Heart left ventricle (tissue), 16 donors: ENCODE measurements at regions not wholly inside any gene's neighbourhood (a gene's known extent, or its start where the extent isn't known, plus 50 kb on each side); places are given as distances from the start of the nearest gene placed in this dataset.

Experiments
- ATAC-seq, 4 donors: fragments of 200-7000 bp; cut with Tn5 transposase; one replicate each; pipeline ENCODE4 v1.9.1; 2020 to 2022; ENCODE audit warnings: moderate library complexity in 4 of 4, mild to moderate bottlenecking in 3 of 4, moderate number of reproducible peaks in 1 of 4
- DNase-seq, 5 donors: peaks; one replicate each; pipeline ENCODE4 v3.0.0-alpha.2; 2020
- H3K27ac ChIP-seq, 12 donors: fragments of 200-600 bp; sonication (generic) in 4 of 12; one replicate each; pipeline versions ENCODE4 v1.5.0 to v1.8.0; 2016 to 2022; ENCODE audit warnings: mild to moderate bottlenecking in 2 of 12
- H3K27me3 ChIP-seq, 9 donors: fragments of 200-600 bp; sonication (generic) in 2 of 9; one replicate each; pipeline versions ENCODE4 v1.5.1 to v1.8.0; 2016 to 2022; ENCODE audit warnings: mild to moderate bottlenecking in 3 of 9
- H3K36me3 ChIP-seq, 9 donors: fragments of 200-600 bp; sonication (generic) in 2 of 9; one replicate each; pipeline versions ENCODE4 v1.5.0 to v1.8.0; 2018 to 2022; ENCODE audit warnings: mild to moderate bottlenecking in 2 of 9
- H3K4me1 ChIP-seq, 12 donors: fragments of 200-600 bp; sonication (generic) in 4 of 12; one replicate each; pipeline versions ENCODE4 v1.5.0 to v1.8.0; 2016 to 2022; ENCODE audit warnings: mild to moderate bottlenecking in 3 of 12
- H3K4me3 ChIP-seq, 12 donors: fragments of 200-600 bp; sonication (generic) in 4 of 12; one replicate each; pipeline versions ENCODE4 v1.5.0 to v1.8.0; 2017 to 2022; ENCODE audit warnings: mild to moderate bottlenecking in 9 of 12, moderate library complexity in 4 of 12
- H3K9me3 ChIP-seq, 12 donors: fragments of 200-600 bp; sonication (generic) in 4 of 12; one replicate each; pipeline versions ENCODE4 v1.5.0 to v1.8.0; 2016 to 2022; ENCODE audit warnings: mild to moderate bottlenecking in 1 of 12
- POLR2A ChIP-seq, 2 donors: fragments of 450-650 bp; IDR thresholded peaks; one replicate each; pipeline ENCODE4 v1.6.1; 2017; ENCODE audit warnings: antibody characterized with exemption in 2 of 2, mild to moderate bottlenecking in 2 of 2, moderate library complexity in 2 of 2
- WGBS, 4 donors: extraction: QIAGEN DNeasy Blood & Tissue Kit in 2 of 4; methylation state at CpG; one replicate each; pipeline versions ENCODE4 v1.1.5 to v1.1.7; 2013 to 2018; 5-methylcytosine and 5-hydroxymethylcytosine counted together
- intact Hi-C, 10 donors: fragments of 100-400 bp; cut with DNase I; formaldehyde crosslinking; loops; one replicate each; pipeline versions ENCODE4 v1.11.1 to v1.14.2; 2022
- TF ChIP-seq, protein P1 (sequence below), 12 donors: fragments of 200-600 bp; sonication (generic) in 4 of 12; IDR thresholded peaks; one replicate each; pipeline versions ENCODE4 v1.5.0 to v1.8.0; 2018 to 2022; ENCODE audit warnings: antibody characterized with exemption in 12 of 12, mild to moderate bottlenecking in 5 of 12
- donor health status: ischemic (EF 13 %, LVEDD 7.1; RV severe dilation, severe dysfunction).
- donor health status: healthy with polysubstance abuse.
- donor health status: DM: no; HTN: yes; CAD: no.
- donor health status: DM: no; HTN: no; CAD: no.
- donor health status: ischemic (EF 25% LVEDD 6.9; RV normal size, moderate dysfunction).
- donor health status: ischemic (EF 25% LVEDD 5.7; RV mildly dilated, moderate dysfunction).
- donor health status: healthy.
- donor health status: DM: yes; HTN: yes; CAD: no.
- donor health status: ischemic (EF 35%, LVEDD 5.7; RV mildly dilated, moderate dysfunction).
- donor health status: nonischemic (EF 11% LVEDD 7.7; RV severe dilation, severe dysfunction).
- donor health status: DM: yes; HTN: yes; CAD: no.
- donor health status: PGD.
- donor health status: ischemic (EF 29% LVEDD 5.4; RV normal size, mild dysfunction).
- donor health status: nonischemic (EF 23%, LVEDD 6.1; RV moderate dilation, normal function).

DNA sequence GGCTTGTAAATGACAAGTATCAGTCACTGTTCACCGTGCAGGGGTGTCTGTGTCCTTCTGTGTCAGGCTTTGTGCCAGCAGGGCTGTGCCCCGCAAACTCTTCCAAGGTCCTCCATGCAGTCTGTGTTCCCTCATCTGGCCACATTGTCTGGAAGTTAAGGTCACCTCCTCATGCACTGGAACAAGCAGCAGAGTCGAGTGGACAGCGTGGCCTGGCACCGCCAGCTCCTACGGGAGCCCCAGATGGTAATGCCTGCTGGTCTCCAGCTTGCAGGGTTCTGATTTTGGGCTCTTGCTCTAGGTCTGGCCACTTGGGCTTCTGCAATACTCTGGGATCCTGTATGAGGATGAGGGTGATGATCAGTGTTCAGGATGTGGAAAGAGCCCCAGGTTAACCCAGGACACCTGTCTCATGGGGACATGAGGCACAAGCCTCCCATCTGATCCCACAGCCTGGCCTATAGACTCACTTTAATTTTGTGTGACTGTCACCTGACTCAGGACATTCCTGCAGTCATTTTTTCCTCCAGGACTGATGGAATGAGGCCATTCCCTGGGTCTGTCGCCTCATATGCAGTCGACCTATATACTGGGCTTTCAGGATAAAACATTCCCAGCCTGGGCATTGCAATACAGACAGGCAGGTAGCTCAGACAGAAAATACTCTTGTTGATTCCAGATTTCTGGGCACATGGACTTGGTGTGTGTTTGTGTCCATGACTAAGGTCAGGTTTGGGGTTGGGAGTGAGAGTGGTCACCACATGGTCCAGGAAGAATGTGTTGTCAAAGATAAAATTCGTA lies 106.3 kb upstream of the TOP3B start:
- DNase-seq (no peak), ATAC-seq (no peak)
- 59 to 73% (median 69%) methylated on average over 4 to 9 of the region's 9 CpGs for WGBS, 4 donors
- H3K27ac ChIP-seq = no peak overlapping the region
- H3K9me3 ChIP-seq = no peaks in the 10 kb centered on the region
- no peak for TF ChIP-seq POLR2A (IDR thresholded peaks at IDR 0.05)
- TF ChIP-seq, protein P1, sequence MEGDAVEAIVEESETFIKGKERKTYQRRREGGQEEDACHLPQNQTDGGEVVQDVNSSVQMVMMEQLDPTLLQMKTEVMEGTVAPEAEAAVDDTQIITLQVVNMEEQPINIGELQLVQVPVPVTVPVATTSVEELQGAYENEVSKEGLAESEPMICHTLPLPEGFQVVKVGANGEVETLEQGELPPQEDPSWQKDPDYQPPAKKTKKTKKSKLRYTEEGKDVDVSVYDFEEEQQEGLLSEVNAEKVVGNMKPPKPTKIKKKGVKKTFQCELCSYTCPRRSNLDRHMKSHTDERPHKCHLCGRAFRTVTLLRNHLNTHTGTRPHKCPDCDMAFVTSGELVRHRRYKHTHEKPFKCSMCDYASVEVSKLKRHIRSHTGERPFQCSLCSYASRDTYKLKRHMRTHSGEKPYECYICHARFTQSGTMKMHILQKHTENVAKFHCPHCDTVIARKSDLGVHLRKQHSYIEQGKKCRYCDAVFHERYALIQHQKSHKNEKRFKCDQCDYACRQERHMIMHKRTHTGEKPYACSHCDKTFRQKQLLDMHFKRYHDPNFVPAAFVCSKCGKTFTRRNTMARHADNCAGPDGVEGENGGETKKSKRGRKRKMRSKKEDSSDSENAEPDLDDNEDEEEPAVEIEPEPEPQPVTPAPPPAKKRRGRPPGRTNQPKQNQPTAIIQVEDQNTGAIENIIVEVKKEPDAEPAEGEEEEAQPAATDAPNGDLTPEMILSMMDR (IDR thresholded peaks at IDR 0.05) = no peak
- peaks cover 0 to 42% (median 9%) of the 10 kb centered on the region in 9 donors for H3K27me3 ChIP-seq
- intact Hi-C loops = no loop called here
- H3K4me3 ChIP-seq = no peak overlapping the region
- H3K4me1 ChIP-seq = peaks cover 0 to 13% (median 0%) of the 10 kb centered on the region in 12 donors
- no peaks in the 10 kb centered on the region for H3K36me3 ChIP-seq

DNA sequence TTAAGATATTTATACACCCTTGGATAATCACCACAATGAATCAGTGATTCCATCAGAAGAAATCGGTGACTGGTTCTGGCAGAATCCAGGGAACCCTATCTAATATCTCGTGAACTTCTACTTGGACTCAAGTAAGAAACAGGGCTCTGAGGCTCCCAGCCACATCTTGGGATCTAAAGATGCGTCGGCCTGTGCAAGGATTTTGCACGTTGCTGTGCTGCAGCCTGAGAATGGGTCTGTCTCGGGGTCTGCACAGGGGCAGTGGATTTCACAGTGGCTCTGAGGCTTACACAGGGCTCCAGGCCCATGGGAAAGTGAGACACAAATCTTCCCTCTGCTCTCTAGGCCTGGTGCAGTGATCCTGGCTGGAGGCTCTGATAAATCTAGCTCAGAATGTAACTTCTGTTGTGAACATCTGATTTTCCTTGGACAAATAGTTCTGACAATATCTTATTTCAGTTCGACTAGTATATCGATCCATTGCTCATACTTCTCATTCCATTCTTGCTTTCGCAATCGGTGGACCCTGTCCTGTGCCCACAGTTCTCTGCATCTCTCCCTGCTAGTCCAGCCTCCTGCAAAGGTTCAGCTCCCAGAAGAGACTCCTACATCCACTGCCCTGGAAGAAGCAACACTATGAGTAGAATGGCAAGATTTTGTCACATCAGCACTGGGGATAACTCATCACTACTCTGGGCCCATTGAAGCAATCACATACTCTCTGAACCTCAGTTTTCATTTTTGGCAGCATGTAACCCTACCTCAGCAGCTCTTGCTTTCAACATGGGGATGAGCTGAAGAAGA lies 105.5 kb upstream of the TOP3B start:
- ATAC-seq (no peak), DNase-seq (no peak)
- H3K27me3 ChIP-seq = peaks cover 0 to 34% (median 9%) of the 10 kb centered on the region in 9 donors
- intact Hi-C loops = no loop called here
- H3K4me1 ChIP-seq = peaks cover 0 to 13% (median 0%) of the 10 kb centered on the region in 12 donors
- H3K27ac ChIP-seq = no peak overlapping the region
- WGBS, 4 donors = 88 to 95% (median 89%) methylated on average over 10 of the region's 10 CpGs
- no peak for TF ChIP-seq POLR2A (IDR thresholded peaks at IDR 0.05)
- TF ChIP-seq, protein P1 (IDR thresholded peaks at IDR 0.05) = no peak
- H3K4me3 ChIP-seq = no peak overlapping the region
- H3K36me3 ChIP-seq = no peaks in the 10 kb centered on the region
- H3K9me3 ChIP-seq = no peaks in the 10 kb centered on the region

DNA sequence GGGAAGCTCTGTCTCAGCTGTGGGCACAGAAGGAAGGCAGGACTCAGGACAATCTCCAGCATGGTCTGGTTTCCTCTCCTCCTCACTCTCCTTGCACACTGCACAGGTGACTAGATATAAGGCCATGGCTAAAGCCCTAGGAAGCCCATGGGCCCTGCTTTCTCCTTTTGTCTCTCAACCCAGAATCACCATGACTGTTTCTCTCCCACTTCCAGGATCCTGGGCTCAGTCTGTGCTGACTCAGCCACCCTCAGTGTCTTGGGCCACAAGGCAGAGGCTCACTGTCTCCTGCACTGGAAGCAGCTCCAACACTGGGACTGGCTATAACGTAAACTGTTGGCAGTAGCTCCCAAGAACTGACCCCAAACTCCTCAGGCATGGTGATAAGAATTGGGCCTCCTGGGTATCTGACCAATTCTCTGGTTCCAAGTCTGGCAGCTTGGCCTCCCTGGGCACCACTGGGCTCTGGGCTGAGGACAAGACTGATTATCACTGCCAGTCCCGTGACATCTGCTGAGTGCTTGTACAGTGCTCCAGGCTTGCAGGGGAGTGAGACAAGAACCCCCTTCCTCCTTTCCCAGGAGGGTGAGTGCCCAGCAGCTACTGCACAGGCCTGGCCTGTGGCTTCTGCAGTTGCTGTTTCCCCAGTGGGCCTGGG lies 104.0 kb upstream of the TOP3B start:
- H3K4me3 ChIP-seq = no peak overlapping the region
- no peaks in the 10 kb centered on the region for H3K9me3 ChIP-seq
- DNase-seq = peak in 1 of 5 donors; percentile 56
- 47 to 54% (median 49%) methylated on average over 1 to 2 of the region's 2 CpGs for WGBS, 4 donors
- no peak for TF ChIP-seq POLR2A (IDR thresholded peaks at IDR 0.05)
- TF ChIP-seq, protein P1 (IDR thresholded peaks at IDR 0.05) = no peak
- H3K4me1 ChIP-seq = peaks cover 0 to 13% (median 0%) of the 10 kb centered on the region in 12 donors
- no peak overlapping the region for H3K27ac ChIP-seq
- H3K36me3 ChIP-seq = no peaks in the 10 kb centered on the region
- intact Hi-C loops = no loop called here
- peaks cover 0 to 24% (median 6%) of the 10 kb centered on the region in 9 donors for H3K27me3 ChIP-seq
- ATAC-seq = peak; percentile 28 to 69 (median 43)
